ENCODE measurements at regions not wholly inside any gene's neighbourhood (a gene's known extent, or its start where the extent isn't known, plus 50 kb on each side); places are given as distances from the start of the nearest gene placed in this dataset.

GRCh38 chr5:9928326-9928725 lies 298.2 kb upstream of the TAS2R1 start:
- no peak overlapping the region for H3K4me2 ChIP-seq (ENCODE audit: low read depth, low read length)

More at GRCh38 chr5:9928326-9928725, 298.2 kb upstream of the TAS2R1 start:
- Histone ChIP-seq H3K4ac (ENCODE audit: low read depth, low read length) (peak overlapping the region; percentile 68), H2AK5ac (ENCODE audit: low read depth, low read length) (peak overlapping the region; percentile 73), H3K9ac (ENCODE audit: low read depth, low read length) (no peak overlapping the region; the same call in 1 of the 2 replicates), H3K9me1 (ENCODE audit: insufficient read depth, low read length) (peaks cover 15% of the 10 kb centered on the region), H3K4me3 (ENCODE audit: insufficient read depth, low read depth, low read length) (no peak overlapping the region), H3K79me1 (ENCODE audit: low read depth in 1 of 2, low read length in 2 of 2) (no peaks in the 10 kb centered on the region), H3K27me3 (ENCODE audit: control insufficient read depth, insufficient read depth, low read length) (no peaks in the 10 kb centered on the region), H3K36me3 (ENCODE audit: control insufficient read depth, insufficient read depth, low read length) (no peaks in the 10 kb centered on the region), H2BK5ac (ENCODE audit: low read depth, low read length, poor library complexity, severe bottlenecking) (peak overlapping the region; percentile 27), H3K56ac (ENCODE audit: extremely low read depth, insufficient read depth, low read length) (no peak overlapping the region), H3K23ac (ENCODE audit: low read depth, low read length) (peak overlapping the region; percentile 39), H4K5ac (ENCODE audit: low read depth, low read length) (peak overlapping the region; percentile 46; the same call in 1 of the 2 replicates), H3K9me3 (ENCODE audit: control insufficient read depth, insufficient read depth, low read length) (no peaks in the 10 kb centered on the region), H4K8ac (ENCODE audit: low read depth in 2 of 2, low read length in 2 of 2) (peak overlapping the region; percentile 72 to 86; a peak in 3 of 4 replicates), H2BK120ac (ENCODE audit: low read depth, low read length) (peak overlapping the region; percentile 86), H4K20me1 (ENCODE audit: insufficient read depth, low read length) (no peaks in the 10 kb centered on the region), H2AK9ac (replicated peaks; ENCODE audit: low read depth, low read length, poor library complexity) (no peak overlapping the region), H2BK20ac (ENCODE audit: low read depth, low read length) (peak overlapping the region; percentile 78), H3K27ac (ENCODE audit: insufficient read depth, low read length) (no peak overlapping the region), H3K4me1 (ENCODE audit: control insufficient read depth, insufficient read depth, low read length) (peaks cover 10% of the 10 kb centered on the region), H3K14ac (replicated peaks; ENCODE audit: low read depth, low read length) (peak overlapping the region; percentile 62), H3K18ac (ENCODE audit: low read depth, low read length) (peak overlapping the region; percentile 48; the same call in 1 of the 2 replicates), H2AFZ (replicated peaks; ENCODE audit: low read length, poor library complexity) (no peak overlapping the region), H4K91ac (ENCODE audit: insufficient read depth, low read depth, low read length) (peak overlapping the region; percentile 64), H2BK15ac (ENCODE audit: low read depth, low read length) (peak overlapping the region; percentile 69)
- intact Hi-C loops (cut with micrococcal nuclease) (loop anchor here (10.0 kb wide), 1 partner anchor 384 kb away; the partner anchor contains the start of gene SEMA5A), in situ Hi-C loops (cut with MboI; ENCODE audit: low sequenced_read_pairs) (no loop called here), dilution Hi-C loops (cut with HindIII; ENCODE audit: low sequenced_read_pairs, unreplicated experiment) (no loop called here)
- ChIA-PET CTCF (no interaction called here), POLR2A (ENCODE audit: unreplicated experiment) (no interaction called here)
- no CpG with 5 or more reads among the region's 6 CpGs for WGBS, 2 experiments (ENCODE audit: extremely low coverage in 2 of 2, insufficient read length in 1 of 2)
- ATAC-seq (ENCODE audit: low read depth) (no peak), DNase-seq (no peak)
- TF ChIP-seq CHD1 (IDR thresholded peaks at IDR 0.05; ENCODE audit: low read depth, low read length), result no peak
- BruUV-seq (replicated peaks), result no TSS peak

Measured in IMR-90 (cell line).